IMR-90 (cell line): ENCODE measurements at regions not wholly inside any gene's neighbourhood (a gene's known extent, or its start where the extent isn't known, plus 50 kb on each side); places are given as distances from the start of the nearest gene placed in this dataset.

Source experiments
- ATAC-seq: fragments of 200-7000 bp; cut with Tn5 transposase; 2 replicates; pipeline ENCODE4 v1.9.1; 2020; ENCODE audit warnings: low read depth, mild to moderate bottlenecking, moderate library complexity
- BruUV-seq: library from RNA; stranded (reverse); fragments of 400-500 nt; replicated peaks from 2 replicates; lab custom pipeline; 2021; lab: Mats Ljungman, UMichigan
- CTCF ChIA-PET: fragments of 300-600 bp; formaldehyde crosslinking; extraction: SDS; loops from one replicate; lab custom pipeline; 2021; ENCODE audit warnings: antibody characterized with exemption; lab: Yijun Ruan, JAX
- POLR2A ChIA-PET: fragments of 300-600 bp; sonication (Branson Sonifier 250); formaldehyde crosslinking; loops from one replicate; lab custom pipeline; 2022; ENCODE audit warnings: antibody characterized with exemption; ENCODE audit not compliant: unreplicated experiment; lab: Charles Lee
- DNase-seq: peaks from one replicate; pipeline ENCODE4 v3.0.0; 2013
- H2AFZ ChIP-seq: replicated peaks from 2 replicates; pipeline ENCODE3; 2013; ENCODE audit warnings: low read length, mild to moderate bottlenecking; ENCODE audit not compliant: poor library complexity
- H2AK5ac ChIP-seq: 2 replicates; pipeline ENCODE4 v1.6.1; 2013; ENCODE audit warnings: low read depth, low read length, inconsistent platforms
- H2AK9ac ChIP-seq: replicated peaks from 2 replicates; pipeline ENCODE3; 2013; ENCODE audit warnings: mild to moderate bottlenecking, low read depth, low read length, moderate library complexity; ENCODE audit not compliant: poor library complexity
- H2BK120ac ChIP-seq: 2 replicates; pipeline ENCODE4 v1.6.1; 2013; ENCODE audit warnings: low read depth, low read length, inconsistent platforms
- H2BK15ac ChIP-seq: 3 replicates; pipeline ENCODE4 v1.6.1; 2013; ENCODE audit warnings: low read depth, low read length, inconsistent platforms
- H2BK20ac ChIP-seq: 2 replicates; pipeline ENCODE4 v1.6.1; 2013; ENCODE audit warnings: low read depth, mild to moderate bottlenecking, inconsistent platforms, low read length, moderate library complexity
- H2BK5ac ChIP-seq: 2 replicates; pipeline ENCODE4 v1.6.1; 2013; ENCODE audit warnings: mild to moderate bottlenecking, low read depth, low read length, inconsistent platforms; ENCODE audit not compliant: poor library complexity, severe bottlenecking
- H3K14ac ChIP-seq: replicated peaks from 2 replicates; pipeline ENCODE4 v1.6.1; 2013; ENCODE audit warnings: low read depth, low read length, inconsistent platforms
- H3K18ac ChIP-seq: 2 replicates; pipeline ENCODE4 v1.6.1; 2013; ENCODE audit warnings: low read depth, low read length, control low read depth
- H3K23ac ChIP-seq: 2 replicates; pipeline ENCODE4 v1.6.1; 2013; ENCODE audit warnings: low read depth, low read length, inconsistent platforms
- H3K27ac ChIP-seq: 2 replicates; pipeline ENCODE4 v1.5.1; 2013; ENCODE audit warnings: mild to moderate bottlenecking, control low read depth, low read length; ENCODE audit not compliant: insufficient read depth
- H3K27me3 ChIP-seq: 2 replicates; pipeline ENCODE4 v1.6.1; 2013; ENCODE audit warnings: low read length; ENCODE audit not compliant: control insufficient read depth, insufficient read depth
- H3K36me3 ChIP-seq: 2 replicates; pipeline ENCODE4 v1.6.1; 2013; ENCODE audit warnings: low read length, mixed read lengths; ENCODE audit not compliant: control insufficient read depth, insufficient read depth
- H3K4ac ChIP-seq: 2 replicates; pipeline ENCODE4 v1.6.1; 2013; ENCODE audit warnings: low read depth, low read length, inconsistent platforms
- H3K4me1 ChIP-seq: 2 replicates; pipeline ENCODE4 v1.6.1; 2013; ENCODE audit warnings: low read length, mixed read lengths; ENCODE audit not compliant: control insufficient read depth, insufficient read depth
- H3K4me2 ChIP-seq: 2 replicates; pipeline ENCODE4 v1.6.1; 2013; ENCODE audit warnings: low read depth, mild to moderate bottlenecking, control low read depth, low read length, moderate library complexity
- H3K4me3 ChIP-seq: 2 replicates; pipeline ENCODE4 v1.5.1; 2013; ENCODE audit warnings: low read depth, mild to moderate bottlenecking, control low read depth, low read length, moderate library complexity; ENCODE audit not compliant: insufficient read depth
- H3K56ac ChIP-seq: 2 replicates; pipeline ENCODE4 v1.6.1; 2013; ENCODE audit warnings: low read length, inconsistent platforms; ENCODE audit not compliant: insufficient read depth; ENCODE audit errors: extremely low read depth
- H3K79me1 ChIP-seq, 2 experiments: 2 replicates each; pipeline ENCODE4 v1.6.1; 2013; ENCODE audit warnings: low read length in 2 of 2, inconsistent platforms in 1 of 2, low read depth in 1 of 2
- H3K9ac ChIP-seq: 2 replicates; pipeline ENCODE4 v1.6.1; 2013; ENCODE audit warnings: low read depth, low read length, control low read depth
- H3K9me1 ChIP-seq: 2 replicates; pipeline ENCODE4 v1.6.1; 2013; ENCODE audit warnings: low read length, inconsistent platforms; ENCODE audit not compliant: insufficient read depth
- H3K9me3 ChIP-seq: 2 replicates; pipeline ENCODE4 v1.6.1; 2013; ENCODE audit warnings: low read length; ENCODE audit not compliant: control insufficient read depth, insufficient read depth
- H4K20me1 ChIP-seq: 2 replicates; pipeline ENCODE4 v1.6.1; 2013; ENCODE audit warnings: low read length, inconsistent platforms; ENCODE audit not compliant: insufficient read depth
- H4K5ac ChIP-seq: 2 replicates; pipeline ENCODE4 v1.6.1; 2013; ENCODE audit warnings: mild to moderate bottlenecking, low read depth, low read length, control low read depth
- H4K8ac ChIP-seq, 2 experiments: 2 replicates each; pipeline ENCODE4 v1.6.1; 2013; ENCODE audit warnings: low read depth in 2 of 2, low read length in 2 of 2, control low read depth in 1 of 2, inconsistent platforms in 1 of 2
- H4K91ac ChIP-seq: 2 replicates; pipeline ENCODE4 v1.6.1; 2013; ENCODE audit warnings: low read depth, low read length, inconsistent platforms; ENCODE audit not compliant: insufficient read depth
- CEBPB ChIP-seq: IDR thresholded peaks from 2 replicates; pipeline ENCODE4 v1.6.1; 2012; ENCODE audit warnings: low read depth, low read length, improper control_type of control experiment
- CHD1 ChIP-seq: IDR thresholded peaks from 2 replicates; pipeline ENCODE4 v1.6.1; 2012; ENCODE audit warnings: low read depth, low read length, improper control_type of control experiment
- CTCF ChIP-seq: conservative IDR thresholded peaks from 2 replicates; pipeline ENCODE4 v1.5.1; 2012; ENCODE audit warnings: mild to moderate bottlenecking, low read depth, low read length, improper control_type of control experiment
- FOS ChIP-seq: fragments of 150-350 bp; IDR thresholded peaks from 2 replicates; pipeline ENCODE4 v1.6.1; 2016; ENCODE audit warnings: low read depth, low read length
- MAFK ChIP-seq: IDR thresholded peaks from 2 replicates; pipeline ENCODE4 v1.6.1; 2012; ENCODE audit warnings: low read depth, low read length, improper control_type of control experiment
- MAZ ChIP-seq: IDR thresholded peaks from 2 replicates; pipeline ENCODE4 v1.6.1; 2012; ENCODE audit warnings: low read depth, mild to moderate bottlenecking, low read length, improper control_type of control experiment, moderate library complexity, borderline replicate concordance
- NFE2L2 ChIP-seq: fragments of 150-350 bp; IDR thresholded peaks from 2 replicates; pipeline ENCODE4 v1.6.1; 2016; ENCODE audit warnings: low read depth, mild to moderate bottlenecking, low read length
- RCOR1 ChIP-seq: IDR thresholded peaks from 2 replicates; pipeline ENCODE4 v1.6.1; 2012; ENCODE audit warnings: mild to moderate bottlenecking, low read length, improper control_type of control experiment; ENCODE audit not compliant: insufficient replicate concordance
- SMC3 ChIP-seq: fragments of 150-350 bp; IDR thresholded peaks from 2 replicates; pipeline ENCODE4 v1.6.1; 2016; ENCODE audit warnings: low read depth, mild to moderate bottlenecking, antibody characterized with exemption, low read length, moderate library complexity
- USF2 ChIP-seq: fragments of 150-350 bp; IDR thresholded peaks from 2 replicates; pipeline ENCODE4 v1.6.1; 2017; ENCODE audit warnings: mild to moderate bottlenecking, antibody characterized with exemption, low read length, low read depth
- WGBS, 2 experiments: methylation state at CpG; one replicate each; pipeline versions ENCODE4 v1.1.5 to v1.1.7; 2013; ENCODE audit warnings: missing lambda C conversion rate in 2 of 2; ENCODE audit not compliant: insufficient read length in 1 of 2; ENCODE audit errors: extremely low coverage in 2 of 2; 5-methylcytosine and 5-hydroxymethylcytosine counted together
- dilution Hi-C: fragments of 300-500 bp; cut with HindIII; formaldehyde crosslinking; loops from one replicate; pipeline ENCODE4 v1.14.3; 2018; ENCODE audit warnings: low sequenced_read_pairs; ENCODE audit not compliant: unreplicated experiment
- in situ Hi-C: fragments of 300-500 bp; cut with MboI; formaldehyde crosslinking; loops from 3 replicates; pipeline ENCODE4 v1.14.3; 2019; ENCODE audit warnings: low sequenced_read_pairs, inconsistent platforms, mixed read lengths
- intact Hi-C: fragments of 100-400 bp; cut with micrococcal nuclease; formaldehyde crosslinking; loops from 2 replicates; pipeline ENCODE4 v1.10.0; 2022

GRCh38 chr4:89488736-89489135 lies 181.1 kb upstream of the GPRIN3 start:
- H3K18ac ChIP-seq = no peak overlapping the region
- no peaks in the 10 kb centered on the region for H3K9me1 ChIP-seq
- H2BK120ac ChIP-seq = no peak overlapping the region
- CTCF ChIA-PET = no interaction called here
- intact Hi-C loops (loop anchor here (5.0 kb wide), 1 partner anchor 269 kb away; no protein-coding TSS in a partner anchor), dilution Hi-C loops (no loop called here), in situ Hi-C loops (loop anchor here (25.0 kb wide), 1 partner anchor 374 kb away; no protein-coding TSS in a partner anchor)
- no peak overlapping the region for H3K4me2 ChIP-seq
- H3K4ac ChIP-seq = no peak overlapping the region
- H2AK9ac ChIP-seq = no peak overlapping the region
- H2BK20ac ChIP-seq = no peak overlapping the region
- TF ChIP-seq MAFK = no peak
- no peak for TF ChIP-seq RCOR1
- no peak for TF ChIP-seq FOS
- no peak for TF ChIP-seq MAZ
- TF ChIP-seq CHD1 = no peak
- TF ChIP-seq NFE2L2 = no peak
- no peak for TF ChIP-seq CTCF
- no peak for TF ChIP-seq CEBPB
- TF ChIP-seq USF2 = no peak
- no peak for TF ChIP-seq SMC3
- H4K5ac ChIP-seq = no peak overlapping the region
- no peak overlapping the region for H3K23ac ChIP-seq
- no TSS peak for BruUV-seq
- no peak overlapping the region for H2BK15ac ChIP-seq
- H3K27me3 ChIP-seq = no peaks in the 10 kb centered on the region
- H2BK5ac ChIP-seq = no peak overlapping the region
- H3K4me1 ChIP-seq = peaks cover 4% of the 10 kb centered on the region
- H2AFZ ChIP-seq = no peak overlapping the region
- H3K9ac ChIP-seq = no peak overlapping the region
- WGBS, 2 experiments = no CpG with 5 or more reads among the region's 3 CpGs
- no peaks in the 10 kb centered on the region for H4K20me1 ChIP-seq
- no peak for DNase-seq
- H2AK5ac ChIP-seq = no peak overlapping the region
- no peaks in the 10 kb centered on the region for H3K9me3 ChIP-seq
- H4K8ac ChIP-seq = no peak overlapping the region
- H4K91ac ChIP-seq = no peak overlapping the region
- no peaks in the 10 kb centered on the region for H3K36me3 ChIP-seq
- H3K4me3 ChIP-seq = no peak overlapping the region
- no peak overlapping the region for H3K27ac ChIP-seq
- ATAC-seq = no peak
- POLR2A ChIA-PET = no interaction called here
- no peak overlapping the region for H3K14ac ChIP-seq
- no peak overlapping the region for H3K56ac ChIP-seq
- H3K79me1 ChIP-seq = no peaks in the 10 kb centered on the region
